SK-N-SH (cell line): ENCODE measurements at regions not wholly inside any gene's neighbourhood (a gene's known extent, or its start where the extent isn't known, plus 50 kb on each side); places are given as distances from the start of the nearest gene placed in this dataset.

ENCODE experiments used
- CTCF ChIP-seq: fragments of 200-600 bp; sonication (generic); IDR thresholded peaks from 2 replicates; pipeline ENCODE4 v1.6.1; 2017; ENCODE audit warnings: antibody characterized with exemption, mild to moderate bottlenecking, moderate library complexity
- EP300 ChIP-seq, 2 experiments: IDR thresholded peaks; 2 replicates each; pipeline versions ENCODE4 v1.4.0 to v1.6.1; 2012; ENCODE audit warnings: borderline replicate concordance in 1 of 2, low read depth in 1 of 2, low read length in 1 of 2
- MAX ChIP-seq: IDR thresholded peaks from 2 replicates; pipeline ENCODE4 v1.4.0; 2012; ENCODE audit warnings: low read depth
- MXI1 ChIP-seq: IDR thresholded peaks from 2 replicates; pipeline ENCODE4 v1.6.1; 2012; ENCODE audit warnings: mild to moderate bottlenecking, low read depth, low read length, improper control_type of control experiment
- POLR2AphosphoS5 ChIP-seq: IDR thresholded peaks from 2 replicates; pipeline ENCODE4 v1.6.1; 2012; ENCODE audit warnings: low read depth, low read length
- RAD21 ChIP-seq: IDR thresholded peaks from 2 replicates; pipeline ENCODE4 v1.6.1; 2012; ENCODE audit warnings: mild to moderate bottlenecking, low read length
- RCOR1 ChIP-seq: fragments of 150-350 bp; IDR thresholded peaks from 2 replicates; pipeline ENCODE4 v1.6.1; 2017; ENCODE audit warnings: antibody characterized with exemption, low read length
- TAF1 ChIP-seq: IDR thresholded peaks from 2 replicates; pipeline ENCODE4 v1.6.1; 2012; ENCODE audit warnings: low read depth, mild to moderate bottlenecking, low read length, moderate library complexity, borderline replicate concordance
- TF ChIP-seq, protein P1 (sequence below): IDR thresholded peaks from 2 replicates; pipeline ENCODE4 v1.6.1; 2012; ENCODE audit warnings: mild to moderate bottlenecking, low read depth, low read length, moderate library complexity

DNA sequence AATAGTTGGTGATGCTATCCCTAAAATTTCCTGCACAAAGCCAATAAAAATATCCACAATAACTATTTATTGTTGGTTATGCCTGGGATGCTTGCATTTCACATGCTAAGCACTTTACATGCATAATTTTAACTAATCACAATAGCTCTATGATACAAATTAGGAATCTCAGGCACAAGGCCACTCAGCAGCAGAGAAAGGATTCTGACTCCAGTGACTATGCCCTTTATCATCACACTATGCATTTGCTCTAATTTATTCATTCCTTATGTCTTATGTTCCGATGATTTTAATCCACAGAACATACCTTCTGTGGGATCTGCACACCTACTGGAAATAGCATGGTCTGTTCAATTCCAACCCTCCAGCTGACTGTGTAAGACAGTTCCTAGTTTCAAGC, 476.1 kb downstream of the TMEM232 start:
- TF ChIP-seq MXI1, result no peak
- no peak for TF ChIP-seq RCOR1
- no peak for TF ChIP-seq MAX
- TF ChIP-seq POLR2AphosphoS5, result no peak
- TF ChIP-seq RAD21, result no peak
- TF ChIP-seq CTCF, result no peak
- no peak for TF ChIP-seq EP300 (IDR thresholded peaks at IDR 0.05; ENCODE audit: borderline replicate concordance in 1 of 2, low read depth in 1 of 2, low read length in 1 of 2)
- no peak for TF ChIP-seq TAF1
- TF ChIP-seq, protein P1, sequence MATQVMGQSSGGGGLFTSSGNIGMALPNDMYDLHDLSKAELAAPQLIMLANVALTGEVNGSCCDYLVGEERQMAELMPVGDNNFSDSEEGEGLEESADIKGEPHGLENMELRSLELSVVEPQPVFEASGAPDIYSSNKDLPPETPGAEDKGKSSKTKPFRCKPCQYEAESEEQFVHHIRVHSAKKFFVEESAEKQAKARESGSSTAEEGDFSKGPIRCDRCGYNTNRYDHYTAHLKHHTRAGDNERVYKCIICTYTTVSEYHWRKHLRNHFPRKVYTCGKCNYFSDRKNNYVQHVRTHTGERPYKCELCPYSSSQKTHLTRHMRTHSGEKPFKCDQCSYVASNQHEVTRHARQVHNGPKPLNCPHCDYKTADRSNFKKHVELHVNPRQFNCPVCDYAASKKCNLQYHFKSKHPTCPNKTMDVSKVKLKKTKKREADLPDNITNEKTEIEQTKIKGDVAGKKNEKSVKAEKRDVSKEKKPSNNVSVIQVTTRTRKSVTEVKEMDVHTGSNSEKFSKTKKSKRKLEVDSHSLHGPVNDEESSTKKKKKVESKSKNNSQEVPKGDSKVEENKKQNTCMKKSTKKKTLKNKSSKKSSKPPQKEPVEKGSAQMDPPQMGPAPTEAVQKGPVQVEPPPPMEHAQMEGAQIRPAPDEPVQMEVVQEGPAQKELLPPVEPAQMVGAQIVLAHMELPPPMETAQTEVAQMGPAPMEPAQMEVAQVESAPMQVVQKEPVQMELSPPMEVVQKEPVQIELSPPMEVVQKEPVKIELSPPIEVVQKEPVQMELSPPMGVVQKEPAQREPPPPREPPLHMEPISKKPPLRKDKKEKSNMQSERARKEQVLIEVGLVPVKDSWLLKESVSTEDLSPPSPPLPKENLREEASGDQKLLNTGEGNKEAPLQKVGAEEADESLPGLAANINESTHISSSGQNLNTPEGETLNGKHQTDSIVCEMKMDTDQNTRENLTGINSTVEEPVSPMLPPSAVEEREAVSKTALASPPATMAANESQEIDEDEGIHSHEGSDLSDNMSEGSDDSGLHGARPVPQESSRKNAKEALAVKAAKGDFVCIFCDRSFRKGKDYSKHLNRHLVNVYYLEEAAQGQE, result no peak
